ENCODE measurements at regions not wholly inside any gene's neighbourhood (a gene's known extent, or its start where the extent isn't known, plus 50 kb on each side); places are given as distances from the start of the nearest gene placed in this dataset.

DNA sequence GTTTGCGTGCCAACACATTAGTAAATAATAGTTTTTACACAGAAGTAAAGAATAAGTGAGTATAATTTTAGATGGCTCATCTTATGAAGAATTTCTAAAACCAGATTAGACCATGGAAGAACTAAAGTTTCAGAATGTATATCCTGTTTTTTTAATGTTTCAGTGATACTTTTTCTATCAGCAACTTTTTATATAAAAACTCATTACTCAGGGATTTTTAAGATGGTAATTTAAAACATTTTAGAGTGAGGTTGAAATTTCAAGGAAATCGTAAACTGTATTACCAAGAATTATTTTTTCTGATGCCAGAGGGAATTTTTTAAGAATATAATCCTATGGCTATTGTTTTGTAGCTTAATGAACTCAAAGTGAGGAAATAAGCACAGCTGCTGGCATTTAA, 128.5 kb upstream of the FANCL start:
- TF ChIP-seq POLR2A (IDR thresholded peaks at IDR 0.05) (no peak), CTCF (IDR thresholded peaks at IDR 0.05) (no peak)
